Suprapubic skin (tissue), 3 donors: ENCODE measurements at regions not wholly inside any gene's neighbourhood (a gene's known extent, or its start where the extent isn't known, plus 50 kb on each side); places are given as distances from the start of the nearest gene placed in this dataset.

Experiments used
- CTCF ChIP-seq, 2 donors: fragments of 200-600 bp in 1 of 2; fragments of 450-650 bp in 1 of 2; sonication (generic) in 1 of 2; IDR thresholded peaks; one replicate each; pipeline ENCODE4 v1.5.1; 2016 to 2019; ENCODE audit warnings: antibody characterized with exemption in 2 of 2, mild to moderate bottlenecking in 1 of 2, moderate library complexity in 1 of 2
- POLR2A ChIP-seq, 2 donors: fragments of 450-650 bp; IDR thresholded peaks; one replicate each; pipeline ENCODE4 v1.6.1; 2017; ENCODE audit warnings: antibody characterized with exemption in 2 of 2, mild to moderate bottlenecking in 2 of 2, moderate library complexity in 2 of 2

- TF ChIP-seq CTCF (IDR thresholded peaks at IDR 0.05), result no peak
- TF ChIP-seq POLR2A (IDR thresholded peaks at IDR 0.05), result no peak
Measured at GRCh38 chr4:1495416-1496115, 89.3 kb upstream of the NKX1-1 start.
